Aorta (tissue), 5 donors: ENCODE measurements at regions not wholly inside any gene's neighbourhood (a gene's known extent, or its start where the extent isn't known, plus 50 kb on each side); places are given as distances from the start of the nearest gene placed in this dataset.

Source experiments
- ATAC-seq: fragments of 200-7000 bp; cut with Tn5 transposase; one replicate; pipeline ENCODE4 v1.9.1; 2022; ENCODE audit warnings: moderate library complexity; ENCODE audit not compliant: low FRiP score
- DNase-seq, 2 donors: peaks; one replicate each; pipeline ENCODE4 v3.0.0-alpha.2; 2020
- H3K27ac ChIP-seq, 2 donors: one replicate each; pipeline ENCODE4 v1.5.1; 2013; ENCODE audit warnings: low read length in 2 of 2, mild to moderate bottlenecking in 2 of 2, moderate library complexity in 2 of 2, control low read depth in 1 of 2, inconsistent platforms in 1 of 2, low read depth in 1 of 2
- H3K27me3 ChIP-seq, 2 donors: one replicate each; pipeline ENCODE4 v1.6.1; 2013; ENCODE audit warnings: control low read depth in 1 of 2, low read length in 1 of 2, mild to moderate bottlenecking in 1 of 2, moderate library complexity in 1 of 2; ENCODE audit not compliant: insufficient read depth in 2 of 2, control insufficient read depth in 1 of 2
- H3K36me3 ChIP-seq, 2 donors: one replicate each; pipeline ENCODE4 v1.6.1; 2013; ENCODE audit warnings: control low read depth in 1 of 2, low read length in 1 of 2, mild to moderate bottlenecking in 1 of 2; ENCODE audit not compliant: insufficient read depth in 2 of 2, control insufficient read depth in 1 of 2
- H3K4me1 ChIP-seq, 2 donors: one replicate each; pipeline ENCODE4 v1.6.1; 2013; ENCODE audit warnings: low read length in 2 of 2, control low read depth in 1 of 2, mild to moderate bottlenecking in 1 of 2, moderate library complexity in 1 of 2; ENCODE audit not compliant: insufficient read depth in 2 of 2, control insufficient read depth in 1 of 2
- H3K4me3 ChIP-seq, 2 donors: one replicate each; pipeline ENCODE4 v1.5.1; 2013; ENCODE audit warnings: low read length in 2 of 2, control low read depth in 1 of 2, mild to moderate bottlenecking in 1 of 2
- H3K9me3 ChIP-seq: one replicate; pipeline ENCODE4 v1.6.1; 2013; ENCODE audit warnings: mild to moderate bottlenecking, low read length; ENCODE audit not compliant: control insufficient read depth
- WGBS, 2 donors: extraction: QIAGEN DNeasy Blood & Tissue Kit; methylation state at CpG; one replicate each; pipeline ENCODE4 v1.1.7; 2013; 5-methylcytosine and 5-hydroxymethylcytosine counted together
- intact Hi-C, 2 donors: fragments of 100-400 bp; cut with DNase I; formaldehyde crosslinking; loops; one replicate each; pipeline versions ENCODE4 v1.14.2 to v1.15.0; 2022
- donor health status: healthy with polysubstance abuse.
- donor health status: Bipolar disorder and iron deficiency.
- donor health status: DM: no; HTN: no; CAD: no.
- donor health status: DM: no; HTN: no; CAD: no.
- donor health status: DM: yes; HTN: yes; CAD: no.

- WGBS, 2 donors: 1 to 6% methylated on average over 3 of the region's 3 CpGs
- H3K27ac ChIP-seq: no peak overlapping the region
- no peak overlapping the region for H3K4me3 ChIP-seq
- no peaks in the 10 kb centered on the region for H3K36me3 ChIP-seq
- no peak for DNase-seq
- intact Hi-C loops: no loop called here
- no peak for ATAC-seq
- no peaks in the 10 kb centered on the region for H3K27me3 ChIP-seq
- H3K9me3 ChIP-seq: no peaks in the 10 kb centered on the region
- no peaks in the 10 kb centered on the region for H3K4me1 ChIP-seq
Observed at GRCh38 chrX:23554304-23554703, 113.0 kb upstream of the PRDX4 start.

GRCh38 chrX:23557070-23557469, 110.2 kb upstream of the PRDX4 start:
- H3K4me1 ChIP-seq: no peaks in the 10 kb centered on the region
- intact Hi-C loops: no loop called here
- no peak for DNase-seq
- no peak overlapping the region for H3K4me3 ChIP-seq
- no peaks in the 10 kb centered on the region for H3K27me3 ChIP-seq
- no peaks in the 10 kb centered on the region for H3K9me3 ChIP-seq
- H3K36me3 ChIP-seq: no peaks in the 10 kb centered on the region
- no peak for ATAC-seq
- no peak overlapping the region for H3K27ac ChIP-seq
- 76 to 86% methylated on average over 5 of the region's 5 CpGs for WGBS, 2 donors

- WGBS, 2 donors: 77 to 82% methylated on average over 1 of the region's 1 CpG
- Histone ChIP-seq H3K4me1 (no peaks in the 10 kb centered on the region), H3K27ac (no peak overlapping the region), H3K36me3 (no peaks in the 10 kb centered on the region), H3K9me3 (no peaks in the 10 kb centered on the region), H3K27me3 (no peaks in the 10 kb centered on the region), H3K4me3 (no peak overlapping the region)
- no peak for DNase-seq
- no peak for ATAC-seq
- intact Hi-C loops: no loop called here
Observed at GRCh38 chrX:23559975-23560374, 107.3 kb upstream of the PRDX4 start.

- no peak for ATAC-seq
- WGBS, 2 donors: 78 to 93% methylated on average over 2 of the region's 2 CpGs
Observed at GRCh38 chrX:23570674-23571343, 96.5 kb upstream of the PRDX4 start.

GRCh38 chrX:23575281-23575680, 92.0 kb upstream of the PRDX4 start:
- Histone ChIP-seq H3K27ac (no peak overlapping the region), H3K4me3 (no peak overlapping the region), H3K36me3 (no peaks in the 10 kb centered on the region), H3K4me1 (no peaks in the 10 kb centered on the region), H3K27me3 (no peaks in the 10 kb centered on the region), H3K9me3 (no peaks in the 10 kb centered on the region)
- intact Hi-C loops: no loop called here
- DNase-seq: no peak
- no peak for ATAC-seq

More at GRCh38 chrX:23570674-23571343, 96.5 kb upstream of the PRDX4 start:
- DNase-seq: no peak
- Histone ChIP-seq H3K4me1 (no peaks in the 10 kb centered on the region), H3K36me3 (no peaks in the 10 kb centered on the region), H3K4me3 (no peak overlapping the region), H3K27ac (no peak overlapping the region), H3K27me3 (no peaks in the 10 kb centered on the region), H3K9me3 (no peaks in the 10 kb centered on the region)
- intact Hi-C loops: no loop called here

- no peaks in the 10 kb centered on the region for H3K27me3 ChIP-seq
- no peak overlapping the region for H3K27ac ChIP-seq
- intact Hi-C loops: no loop called here
- no peaks in the 10 kb centered on the region for H3K36me3 ChIP-seq
- DNase-seq (no peak), ATAC-seq (no peak)
- no peaks in the 10 kb centered on the region for H3K4me1 ChIP-seq
- H3K4me3 ChIP-seq: no peak overlapping the region
- H3K9me3 ChIP-seq: no peaks in the 10 kb centered on the region
- 70 to 71% methylated on average over 1 of the region's 1 CpG for WGBS, 2 donors
Observed at GRCh38 chrX:23578079-23578478, 89.2 kb upstream of the PRDX4 start.

GRCh38 chrX:23589496-23589895, 77.8 kb upstream of the PRDX4 start:
- H3K27ac ChIP-seq: no peak overlapping the region
- no peaks in the 10 kb centered on the region for H3K9me3 ChIP-seq
- no peak overlapping the region for H3K4me3 ChIP-seq
- WGBS, 2 donors: 52 to 75% methylated on average over 4 of the region's 4 CpGs
- DNase-seq (no peak), ATAC-seq (no peak)
- intact Hi-C loops: no loop called here
- no peaks in the 10 kb centered on the region for H3K27me3 ChIP-seq
- H3K4me1 ChIP-seq: no peaks in the 10 kb centered on the region
- H3K36me3 ChIP-seq: no peaks in the 10 kb centered on the region

- H3K4me3 ChIP-seq: no peak overlapping the region
- intact Hi-C loops: no loop called here
- ATAC-seq: no peak
- H3K27me3 ChIP-seq: no peaks in the 10 kb centered on the region
- no peaks in the 10 kb centered on the region for H3K9me3 ChIP-seq
- H3K27ac ChIP-seq: no peak overlapping the region
- no peaks in the 10 kb centered on the region for H3K36me3 ChIP-seq
- 74 to 89% methylated on average over 4 to 5 of the region's 5 CpGs for WGBS, 2 donors
- H3K4me1 ChIP-seq: no peaks in the 10 kb centered on the region
- no peak for DNase-seq
Observed at GRCh38 chrX:23592741-23593140, 74.6 kb upstream of the PRDX4 start.

GRCh38 chrX:23598575-23598974, 68.7 kb upstream of the PRDX4 start:
- ATAC-seq: no peak
- H3K4me3 ChIP-seq: no peak overlapping the region
- no peak overlapping the region for H3K27ac ChIP-seq
- no peaks in the 10 kb centered on the region for H3K4me1 ChIP-seq
- no peaks in the 10 kb centered on the region for H3K27me3 ChIP-seq
- no peaks in the 10 kb centered on the region for H3K36me3 ChIP-seq
- intact Hi-C loops: no loop called here
- DNase-seq: no peak
- 79 to 88% methylated on average over 5 of the region's 5 CpGs for WGBS, 2 donors
- H3K9me3 ChIP-seq: no peaks in the 10 kb centered on the region
